ENCODE measurements at regions not wholly inside any gene's neighbourhood (a gene's known extent, or its start where the extent isn't known, plus 50 kb on each side); places are given as distances from the start of the nearest gene placed in this dataset.

- H4K20me1 ChIP-seq (ENCODE audit: insufficient read depth, low read length), result no peaks in the 10 kb centered on the region
- ATAC-seq (ENCODE audit: insufficient read depth, low read depth), result no peak
- H3K9ac ChIP-seq (ENCODE audit: low read depth, low read length), result no peak overlapping the region
- H3K4me1 ChIP-seq (ENCODE audit: insufficient read depth, low read length), result no peaks in the 10 kb centered on the region
- no peak overlapping the region for H3K4me2 ChIP-seq (ENCODE audit: insufficient read depth, low read length)
- no peaks in the 10 kb centered on the region for H3K79me2 ChIP-seq (ENCODE audit: insufficient read depth, low read length)
- no peaks in the 10 kb centered on the region for H3K27me3 ChIP-seq (ENCODE audit: insufficient read depth, low read length, poor library complexity)
- TF ChIP-seq EZH2 (IDR thresholded peaks at IDR 0.05; ENCODE audit: borderline replicate concordance, low read depth, low read length, severe bottlenecking) (no peak), CTCF (IDR thresholded peaks at IDR 0.05; ENCODE audit: borderline replicate concordance, extremely low read depth, low read length, poor library complexity, severe bottlenecking) (no peak)
- H3K4me3 ChIP-seq (ENCODE audit: low read depth in 1 of 2, low read length in 2 of 2), result no peak overlapping the region
- H2AFZ ChIP-seq (ENCODE audit: low read depth, low read length), result no peak overlapping the region
- no peak for DNase-seq
- H3K9me3 ChIP-seq (ENCODE audit: insufficient read depth, low read length, severe bottlenecking), result no peaks in the 10 kb centered on the region
- H3K36me3 ChIP-seq (ENCODE audit: insufficient read depth, low read length), result no peaks in the 10 kb centered on the region
- no peak overlapping the region for H3K27ac ChIP-seq (ENCODE audit: low read length)
Observed at GRCh38 chr13:104057861-104058260, 991.6 kb upstream of the SLC10A2 start.

- Histone ChIP-seq H3K4me3 (ENCODE audit: low read depth in 1 of 2, low read length in 2 of 2) (no peak overlapping the region), H3K27me3 (ENCODE audit: insufficient read depth, low read length, poor library complexity) (no peaks in the 10 kb centered on the region), H3K36me3 (ENCODE audit: insufficient read depth, low read length) (no peaks in the 10 kb centered on the region), H3K79me2 (ENCODE audit: insufficient read depth, low read length) (no peaks in the 10 kb centered on the region), H3K4me1 (ENCODE audit: insufficient read depth, low read length) (no peaks in the 10 kb centered on the region), H3K9me3 (ENCODE audit: insufficient read depth, low read length, severe bottlenecking) (no peaks in the 10 kb centered on the region), H3K27ac (ENCODE audit: low read length) (no peak overlapping the region), H3K9ac (ENCODE audit: low read depth, low read length) (no peak overlapping the region), H3K4me2 (ENCODE audit: insufficient read depth, low read length) (no peak overlapping the region), H4K20me1 (ENCODE audit: insufficient read depth, low read length) (no peaks in the 10 kb centered on the region), H2AFZ (ENCODE audit: low read depth, low read length) (no peak overlapping the region)
- DNase-seq, result no peak
- no peak for ATAC-seq (ENCODE audit: insufficient read depth, low read depth)
- TF ChIP-seq EZH2 (IDR thresholded peaks at IDR 0.05; ENCODE audit: borderline replicate concordance, low read depth, low read length, severe bottlenecking) (no peak), CTCF (IDR thresholded peaks at IDR 0.05; ENCODE audit: borderline replicate concordance, extremely low read depth, low read length, poor library complexity, severe bottlenecking) (no peak)
Observed at GRCh38 chr13:104045907-104046306, 979.7 kb upstream of the SLC10A2 start.

- TF ChIP-seq CTCF (IDR thresholded peaks at IDR 0.05; ENCODE audit: borderline replicate concordance, extremely low read depth, low read length, poor library complexity, severe bottlenecking) (no peak), EZH2 (IDR thresholded peaks at IDR 0.05; ENCODE audit: borderline replicate concordance, low read depth, low read length, severe bottlenecking) (no peak)
- ATAC-seq (ENCODE audit: insufficient read depth, low read depth), result no peak
- Histone ChIP-seq H3K36me3 (ENCODE audit: insufficient read depth, low read length) (no peaks in the 10 kb centered on the region), H3K9me3 (ENCODE audit: insufficient read depth, low read length, severe bottlenecking) (no peaks in the 10 kb centered on the region), H4K20me1 (ENCODE audit: insufficient read depth, low read length) (no peaks in the 10 kb centered on the region), H3K79me2 (ENCODE audit: insufficient read depth, low read length) (no peaks in the 10 kb centered on the region), H3K27me3 (ENCODE audit: insufficient read depth, low read length, poor library complexity) (no peaks in the 10 kb centered on the region), H3K9ac (ENCODE audit: low read depth, low read length) (no peak overlapping the region), H3K4me1 (ENCODE audit: insufficient read depth, low read length) (no peaks in the 10 kb centered on the region), H3K4me2 (ENCODE audit: insufficient read depth, low read length) (no peak overlapping the region), H2AFZ (ENCODE audit: low read depth, low read length) (no peak overlapping the region), H3K27ac (ENCODE audit: low read length) (no peak overlapping the region), H3K4me3 (ENCODE audit: low read depth in 1 of 2, low read length in 2 of 2) (no peak overlapping the region)
- DNase-seq, result no peak
Observed at GRCh38 chr13:104043184-104043583, 977.0 kb upstream of the SLC10A2 start.

- Histone ChIP-seq H4K20me1 (ENCODE audit: insufficient read depth, low read length) (no peaks in the 10 kb centered on the region), H3K4me1 (ENCODE audit: insufficient read depth, low read length) (no peaks in the 10 kb centered on the region), H3K4me3 (ENCODE audit: low read depth in 1 of 2, low read length in 2 of 2) (no peak overlapping the region), H3K4me2 (ENCODE audit: insufficient read depth, low read length) (no peak overlapping the region), H3K9me3 (ENCODE audit: insufficient read depth, low read length, severe bottlenecking) (no peaks in the 10 kb centered on the region), H3K27ac (ENCODE audit: low read length) (no peak overlapping the region), H2AFZ (ENCODE audit: low read depth, low read length) (no peak overlapping the region), H3K9ac (ENCODE audit: low read depth, low read length) (no peak overlapping the region), H3K27me3 (ENCODE audit: insufficient read depth, low read length, poor library complexity) (no peaks in the 10 kb centered on the region), H3K79me2 (ENCODE audit: insufficient read depth, low read length) (no peaks in the 10 kb centered on the region), H3K36me3 (ENCODE audit: insufficient read depth, low read length) (no peaks in the 10 kb centered on the region)
- DNase-seq, result no peak
- no peak for TF ChIP-seq CTCF (IDR thresholded peaks at IDR 0.05; ENCODE audit: borderline replicate concordance, extremely low read depth, low read length, poor library complexity, severe bottlenecking)
- TF ChIP-seq EZH2 (IDR thresholded peaks at IDR 0.05; ENCODE audit: borderline replicate concordance, low read depth, low read length, severe bottlenecking), result no peak
- ATAC-seq (ENCODE audit: insufficient read depth, low read depth), result no peak
Observed at GRCh38 chr13:104034891-104035290, 968.7 kb upstream of the SLC10A2 start.
